ENCODE measurements at regions not wholly inside any gene's neighbourhood (a gene's known extent, or its start where the extent isn't known, plus 50 kb on each side); places are given as distances from the start of the nearest gene placed in this dataset.
"Not testable (repeated sequence)": the region's sequence is repeated elsewhere in the genome, so short reads cannot be mapped to it uniquely, and the experiment has no call there.

DNA sequence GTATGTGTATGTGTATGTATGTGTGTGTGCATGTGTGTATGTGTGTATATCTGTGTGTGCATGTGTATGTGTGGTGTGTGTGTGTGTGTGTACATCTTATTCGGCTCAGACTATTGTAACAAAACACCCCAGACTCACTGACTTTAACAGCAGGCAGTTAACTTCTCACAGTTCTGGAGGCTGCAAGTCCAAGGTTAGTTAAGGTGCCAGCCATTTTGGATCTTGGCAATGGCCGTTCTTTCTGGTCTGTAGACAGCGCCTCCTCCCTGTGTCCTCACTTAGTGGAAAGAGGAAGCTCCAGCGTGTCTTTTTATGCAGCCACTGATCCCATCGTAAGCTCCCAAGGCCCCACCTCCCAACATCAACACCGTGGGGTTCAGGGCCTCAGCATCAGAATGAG is 128.3 kb upstream of the THBS2 start:
- DNase-seq (ENCODE audit: low read depth) = no peak
- in situ Hi-C loops (cut with HindIII; ENCODE audit: low pct_unique_long_range_greater_than_20kb, low sequenced_read_pairs) = no loop called here

DNA sequence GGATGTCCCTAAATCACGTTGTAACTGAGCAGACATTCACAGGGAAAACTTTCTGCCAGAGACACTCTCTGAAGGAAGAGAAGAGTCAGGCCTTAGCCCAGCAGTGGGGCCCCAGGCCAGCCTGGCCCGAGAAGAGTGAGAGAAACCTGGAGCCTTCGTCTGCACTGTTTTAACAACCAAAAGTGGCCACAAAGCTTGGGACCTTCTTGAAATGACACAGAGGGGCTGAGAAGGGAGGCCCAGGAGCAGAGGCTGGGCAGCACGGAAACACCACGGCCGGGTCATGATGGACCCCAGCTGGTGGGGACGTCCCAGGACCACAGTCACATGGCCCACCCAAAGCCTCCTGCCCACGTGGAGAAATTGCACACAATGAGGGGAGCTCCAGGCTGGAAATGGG is 126.8 kb upstream of the THBS2 start:
- in situ Hi-C loops (cut with HindIII; ENCODE audit: low pct_unique_long_range_greater_than_20kb, low sequenced_read_pairs) = no loop called here

DNA sequence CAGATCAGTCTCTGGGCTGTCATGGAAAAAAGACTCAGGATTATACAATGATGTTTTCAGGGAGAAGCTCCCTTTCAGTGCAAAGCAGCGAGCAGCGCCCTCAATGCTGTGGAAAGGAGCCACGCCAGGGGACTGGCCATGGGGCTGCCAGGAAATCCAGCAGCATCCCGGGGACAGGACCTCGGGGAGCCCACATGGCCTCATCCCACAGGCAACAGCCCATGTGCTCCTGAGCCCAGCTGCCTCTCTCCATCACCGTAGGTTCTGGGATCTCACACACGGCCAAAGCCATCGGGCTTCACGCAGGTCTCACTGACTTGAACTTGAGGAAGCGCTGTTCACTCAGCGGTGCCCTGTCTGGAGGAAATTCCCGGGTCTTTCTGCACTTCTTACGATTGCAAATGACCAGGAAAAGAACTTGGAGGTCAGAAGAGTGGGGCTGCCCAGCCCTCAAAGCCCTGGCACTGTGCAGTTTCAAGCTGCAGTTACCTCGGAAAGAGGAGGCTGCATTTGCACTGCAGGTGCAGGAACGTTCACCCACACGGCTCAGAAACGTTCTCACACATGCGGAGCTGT is 125.9 kb upstream of the THBS2 start:
- DNase-seq (ENCODE audit: low read depth) = no peak
- in situ Hi-C loops (cut with HindIII; ENCODE audit: low pct_unique_long_range_greater_than_20kb, low sequenced_read_pairs) = no loop called here

More for the DNA sequence above, 126.8 kb upstream of the THBS2 start:
- no peak for DNase-seq (ENCODE audit: low read depth)

DNA sequence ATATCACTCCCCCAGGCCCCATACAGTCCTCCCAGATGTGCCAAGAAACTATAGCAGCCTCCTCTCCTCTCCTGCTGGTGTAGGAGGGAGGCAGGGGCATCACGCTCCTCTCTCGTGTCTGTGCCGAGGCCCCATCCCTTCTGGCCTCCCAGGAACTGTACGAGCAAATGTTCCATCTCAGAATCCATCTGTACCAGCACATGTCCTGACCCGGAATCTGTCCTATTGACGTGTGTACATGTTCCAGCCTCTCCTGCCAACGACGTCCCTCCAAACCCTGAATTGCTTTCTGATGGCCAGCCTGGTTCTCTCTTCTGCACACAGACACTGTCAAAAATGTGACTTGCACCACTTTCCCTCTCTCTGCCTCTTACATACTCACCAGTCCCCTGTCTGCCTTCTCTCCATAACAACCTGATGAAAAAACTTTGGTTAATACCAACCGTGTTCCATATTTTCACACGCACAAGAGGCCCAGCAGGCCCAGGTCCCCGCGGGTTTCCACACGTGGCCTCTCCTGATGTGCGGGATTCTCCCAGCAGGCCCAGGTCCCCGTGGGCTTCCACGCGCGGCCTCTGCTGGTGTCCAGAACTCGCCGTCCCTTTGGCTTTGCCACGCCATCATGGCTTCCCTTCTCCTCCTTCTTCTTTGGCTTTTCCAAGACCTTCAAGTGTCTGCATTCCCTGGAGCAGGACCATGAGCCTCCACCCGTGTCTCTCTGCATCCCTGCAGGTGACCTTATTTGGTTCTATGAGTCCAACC is 125.2 kb upstream of the THBS2 start:
- in situ Hi-C loops (cut with HindIII; ENCODE audit: low pct_unique_long_range_greater_than_20kb, low sequenced_read_pairs) = no loop called here
- no peak for DNase-seq (ENCODE audit: low read depth)

DNA sequence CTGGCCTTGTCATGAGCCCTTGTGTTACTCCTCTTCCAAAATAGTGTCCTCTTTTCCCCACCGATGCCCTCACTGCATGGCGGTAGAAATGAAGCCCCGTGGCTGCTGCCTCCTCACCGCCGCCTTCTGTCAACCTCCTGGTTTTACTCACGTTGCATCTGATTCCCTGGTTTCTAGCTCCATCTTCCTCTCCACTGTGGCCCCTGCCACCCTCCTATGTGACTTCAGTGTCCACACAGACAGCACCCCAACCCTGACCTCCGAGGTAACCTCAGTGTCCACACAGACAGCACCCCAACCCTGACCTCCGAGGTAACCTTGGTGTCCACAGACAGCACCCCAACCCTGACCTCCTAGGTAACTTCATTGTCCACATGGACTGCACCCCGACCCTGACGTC is 122.8 kb upstream of the THBS2 start:
- in situ Hi-C loops (cut with HindIII; ENCODE audit: low pct_unique_long_range_greater_than_20kb, low sequenced_read_pairs) = no loop called here

DNA sequence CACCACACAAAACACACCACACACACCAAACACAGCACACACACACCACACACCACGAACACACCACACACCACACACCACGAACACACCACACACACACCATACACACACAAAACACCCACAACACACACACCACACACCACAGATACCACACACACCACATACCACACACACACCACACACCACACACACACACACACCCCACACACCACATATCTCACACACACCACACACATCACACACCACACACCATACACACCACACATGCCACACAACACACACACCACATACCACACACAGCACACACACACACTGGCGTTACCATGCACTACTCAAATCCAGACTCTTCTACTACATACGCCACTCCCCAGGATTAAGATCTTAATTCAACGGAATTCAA is 118.9 kb upstream of the THBS2 start:
- in situ Hi-C loops (cut with HindIII; ENCODE audit: low pct_unique_long_range_greater_than_20kb, low sequenced_read_pairs) = no loop called here
- no peak for DNase-seq (ENCODE audit: low read depth)

More for the DNA sequence above, 122.8 kb upstream of the THBS2 start:
- DNase-seq (ENCODE audit: low read depth) = no peak

DNA sequence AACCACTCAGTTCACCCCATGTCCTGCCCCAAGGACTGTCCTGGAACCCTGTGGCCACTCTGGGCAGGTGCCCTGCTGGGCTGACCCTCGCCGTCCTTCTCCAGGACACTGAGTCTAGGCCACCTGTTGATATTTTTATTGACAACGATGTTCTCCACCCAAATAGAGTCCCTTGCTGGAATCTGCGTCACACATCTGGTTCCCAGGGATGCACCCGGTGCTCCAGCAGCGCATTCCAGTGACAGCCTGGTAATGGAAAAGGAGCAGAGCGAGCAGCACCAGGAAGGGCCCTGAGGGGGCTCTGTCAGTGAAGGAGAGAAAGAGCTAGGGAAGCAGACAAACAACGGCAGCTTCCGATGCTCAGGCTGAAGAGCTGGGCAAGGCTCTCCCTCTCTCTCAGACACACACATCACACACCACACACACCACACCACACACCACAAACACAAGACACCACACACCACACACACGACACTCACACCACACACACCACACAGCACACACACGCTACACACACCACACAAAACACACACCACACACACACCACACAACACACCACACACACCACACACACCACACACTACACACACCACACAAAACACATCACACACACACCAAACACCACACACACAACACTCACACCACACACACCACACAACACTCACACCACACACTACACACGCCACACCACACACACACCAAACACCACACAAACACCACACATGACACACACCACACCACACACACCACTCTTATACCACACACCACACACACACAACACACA is 117.9 kb upstream of the THBS2 start:
- peak; percentile 39 for DNase-seq (ENCODE audit: low read depth)
- in situ Hi-C loops (cut with HindIII; ENCODE audit: low pct_unique_long_range_greater_than_20kb, low sequenced_read_pairs) = no loop called here

DNA sequence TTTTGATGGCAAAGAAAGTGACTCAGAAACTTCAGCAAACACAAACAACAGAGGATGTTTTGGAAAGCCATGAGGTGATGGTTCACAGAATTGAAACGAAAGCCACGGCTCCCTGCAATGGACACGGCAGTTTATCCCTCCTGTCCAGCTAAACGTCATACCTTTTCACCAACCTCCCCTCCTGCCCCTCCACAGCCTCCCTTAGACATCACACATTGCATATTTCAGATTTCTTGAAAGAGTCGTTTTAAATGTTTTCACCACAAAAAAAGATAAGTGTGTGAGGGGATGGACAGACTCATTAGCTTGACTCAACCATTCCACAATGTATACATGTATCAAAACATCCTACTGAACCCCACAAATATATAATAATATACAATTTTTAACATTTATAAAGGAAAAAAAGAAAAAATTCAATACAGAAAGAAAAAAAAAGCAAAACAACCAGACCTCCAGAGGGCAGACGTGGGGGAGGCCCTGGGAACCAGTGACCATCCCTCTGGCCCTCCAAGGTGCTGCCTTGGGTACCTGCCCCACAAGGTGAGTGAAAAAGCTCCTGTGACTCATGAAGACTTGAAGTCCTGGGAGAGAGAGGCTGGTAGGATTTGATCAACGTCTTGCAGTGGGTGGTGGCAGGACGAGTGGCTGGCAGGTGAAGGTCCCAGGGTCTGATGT is 117.2 kb upstream of the THBS2 start:
- no peak for DNase-seq (ENCODE audit: low read depth)
- in situ Hi-C loops (cut with HindIII; ENCODE audit: low pct_unique_long_range_greater_than_20kb, low sequenced_read_pairs) = no loop called here

DNA sequence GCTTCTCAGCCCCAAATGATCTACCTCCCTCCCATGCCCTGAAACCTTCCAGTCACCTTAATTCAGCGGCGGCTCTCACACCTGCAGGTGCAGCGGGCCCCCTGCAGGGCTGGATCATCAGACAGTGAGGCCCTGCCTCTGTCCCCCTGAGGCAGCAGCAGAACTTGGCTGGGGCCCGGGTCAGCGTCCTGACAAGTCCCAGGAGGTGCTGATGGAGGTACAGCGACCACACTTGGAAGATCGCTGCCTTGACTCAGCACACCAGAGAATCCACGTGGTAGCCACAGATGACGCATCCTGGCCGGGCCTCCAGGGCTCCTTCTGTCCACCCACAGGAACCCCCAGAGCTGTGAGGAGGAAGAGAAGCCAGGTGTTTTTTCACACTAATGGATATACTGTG is 116.4 kb upstream of the THBS2 start:
- in situ Hi-C loops (cut with HindIII; ENCODE audit: low pct_unique_long_range_greater_than_20kb, low sequenced_read_pairs) = no loop called here
- no peak for DNase-seq (ENCODE audit: low read depth)

DNA sequence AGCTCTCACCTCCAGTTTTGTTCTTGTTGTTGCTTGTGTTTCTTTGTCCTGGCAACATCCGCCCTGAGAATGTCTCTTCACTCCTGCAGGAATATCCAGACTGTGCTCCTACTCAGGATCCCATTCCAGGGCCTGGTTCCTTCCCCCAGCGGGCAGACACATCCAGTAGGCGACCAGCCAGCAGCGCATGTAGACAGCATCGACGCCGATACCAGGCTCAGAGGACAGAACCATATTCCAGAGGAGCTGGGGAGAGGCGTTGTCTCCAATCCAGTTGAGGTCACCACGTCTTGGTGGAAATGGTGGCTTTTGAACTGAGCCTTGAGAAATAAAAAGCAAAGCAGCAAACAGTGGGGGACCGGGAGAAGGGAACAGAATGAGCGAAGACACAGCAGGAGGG is 114.6 kb upstream of the THBS2 start:
- DNase-seq (ENCODE audit: low read depth) = no peak
- in situ Hi-C loops (cut with HindIII; ENCODE audit: low pct_unique_long_range_greater_than_20kb, low sequenced_read_pairs) = no loop called here

DNA sequence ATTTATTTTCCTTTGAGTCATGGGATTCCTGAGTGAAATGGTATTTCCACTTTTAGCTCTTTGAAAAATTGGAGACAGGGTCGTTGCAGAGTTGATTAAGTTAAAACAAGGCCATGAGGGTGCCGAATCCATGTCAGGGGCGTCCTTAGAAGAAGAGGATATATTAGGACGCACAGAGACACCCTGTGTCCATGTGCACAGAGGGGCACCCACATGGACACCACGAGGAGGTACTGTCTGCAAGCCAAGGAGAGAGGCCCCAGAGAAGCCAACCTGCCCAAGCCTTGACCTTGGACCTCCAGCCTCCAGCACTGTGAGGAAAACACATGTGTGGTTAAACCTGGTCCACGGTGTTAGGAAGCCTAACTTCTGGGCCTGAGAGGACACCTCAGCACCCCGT is 113.9 kb upstream of the THBS2 start:
- DNase-seq (ENCODE audit: low read depth) = no peak
- in situ Hi-C loops (cut with HindIII; ENCODE audit: low pct_unique_long_range_greater_than_20kb, low sequenced_read_pairs) = no loop called here

DNA sequence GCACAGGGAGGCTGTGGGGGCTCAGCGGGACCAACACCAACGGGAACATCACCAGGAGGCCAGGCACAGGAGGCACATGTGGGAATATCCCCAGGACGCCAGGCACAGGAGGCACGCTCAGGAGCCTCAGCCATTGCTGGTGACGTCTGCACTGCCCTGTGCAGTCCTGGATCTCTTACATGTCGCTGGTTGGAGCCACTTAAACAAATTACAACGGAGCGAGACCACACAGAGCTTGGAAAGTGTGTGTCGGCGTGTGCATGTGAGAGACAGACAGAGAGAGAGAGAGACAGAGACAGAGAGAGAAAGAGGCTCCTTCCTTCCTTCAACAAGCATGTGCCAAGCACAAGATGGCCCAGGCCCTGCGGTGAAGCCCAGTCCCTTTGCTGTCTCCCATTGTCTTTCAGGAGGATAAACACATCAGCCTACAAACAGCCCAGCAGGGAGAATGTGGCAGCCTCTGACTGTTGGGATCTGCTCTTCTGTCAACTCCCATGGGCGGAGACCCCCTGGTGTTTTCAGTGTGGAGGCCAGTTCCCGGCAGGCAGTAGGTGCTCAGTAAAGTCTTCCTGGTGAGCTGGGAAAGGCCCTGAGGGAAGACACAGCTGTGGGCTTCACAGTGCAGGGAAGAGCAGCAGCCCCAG is 112.7 kb upstream of the THBS2 start:
- in situ Hi-C loops (cut with HindIII; ENCODE audit: low pct_unique_long_range_greater_than_20kb, low sequenced_read_pairs) = no loop called here

DNA sequence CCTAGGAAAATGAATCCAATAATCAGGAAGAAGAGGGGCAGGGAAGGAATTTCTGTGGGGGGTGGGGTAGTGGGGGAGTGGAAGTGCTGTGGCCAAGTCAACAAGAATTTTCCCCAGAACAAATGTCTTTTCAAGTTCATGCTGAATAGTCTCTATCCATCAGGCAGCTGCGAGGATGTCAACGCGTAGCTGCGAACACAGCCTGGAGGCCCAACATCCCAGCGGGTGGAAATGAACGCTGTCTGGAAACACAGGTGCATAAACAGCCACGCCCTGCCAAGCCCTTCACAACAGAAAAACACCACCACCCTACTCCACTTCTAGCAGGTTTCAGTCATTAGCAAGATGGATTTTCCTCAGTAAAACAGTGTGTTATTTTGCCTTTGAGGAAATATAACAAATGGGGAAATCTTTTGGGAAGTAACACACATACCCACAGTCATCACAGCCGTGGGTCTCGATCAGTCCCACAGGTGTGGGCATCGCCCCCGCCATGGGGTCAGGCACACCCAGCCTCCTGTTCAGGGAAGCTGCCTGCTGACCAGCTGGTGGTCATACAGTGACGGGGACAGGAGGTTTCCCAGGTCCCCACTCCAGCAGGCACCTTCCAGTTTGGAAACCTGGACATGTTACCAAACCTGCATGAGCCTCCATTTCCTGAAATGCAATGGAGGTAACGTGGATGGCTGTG is 112.1 kb upstream of the THBS2 start:
- no peak for DNase-seq (ENCODE audit: low read depth)
- in situ Hi-C loops (cut with HindIII; ENCODE audit: low pct_unique_long_range_greater_than_20kb, low sequenced_read_pairs) = no loop called here

More for the DNA sequence above, 112.7 kb upstream of the THBS2 start:
- DNase-seq (ENCODE audit: low read depth) = no peak

DNA sequence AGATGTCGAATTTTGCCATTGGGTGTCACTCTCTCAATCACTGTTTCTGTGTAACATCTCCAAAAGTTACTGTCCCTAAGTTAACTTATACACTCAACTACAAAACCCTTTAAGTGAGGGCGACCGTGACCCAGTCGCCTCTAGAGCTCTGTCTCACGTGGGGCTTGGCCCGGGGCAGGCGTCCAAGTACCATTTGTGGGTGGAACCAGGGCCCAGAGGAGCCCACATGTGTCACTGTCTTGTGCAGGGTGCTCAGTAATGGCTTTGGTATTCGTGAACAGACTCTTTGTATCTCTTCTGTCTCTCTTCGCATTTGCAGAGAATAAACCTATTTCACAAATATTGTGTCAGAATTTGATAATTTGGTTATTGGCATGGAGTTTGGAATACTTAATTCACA is 109.9 kb upstream of the THBS2 start:
- in situ Hi-C loops (cut with HindIII; ENCODE audit: low pct_unique_long_range_greater_than_20kb, low sequenced_read_pairs) = no loop called here
- DNase-seq (ENCODE audit: low read depth) = no peak

DNA sequence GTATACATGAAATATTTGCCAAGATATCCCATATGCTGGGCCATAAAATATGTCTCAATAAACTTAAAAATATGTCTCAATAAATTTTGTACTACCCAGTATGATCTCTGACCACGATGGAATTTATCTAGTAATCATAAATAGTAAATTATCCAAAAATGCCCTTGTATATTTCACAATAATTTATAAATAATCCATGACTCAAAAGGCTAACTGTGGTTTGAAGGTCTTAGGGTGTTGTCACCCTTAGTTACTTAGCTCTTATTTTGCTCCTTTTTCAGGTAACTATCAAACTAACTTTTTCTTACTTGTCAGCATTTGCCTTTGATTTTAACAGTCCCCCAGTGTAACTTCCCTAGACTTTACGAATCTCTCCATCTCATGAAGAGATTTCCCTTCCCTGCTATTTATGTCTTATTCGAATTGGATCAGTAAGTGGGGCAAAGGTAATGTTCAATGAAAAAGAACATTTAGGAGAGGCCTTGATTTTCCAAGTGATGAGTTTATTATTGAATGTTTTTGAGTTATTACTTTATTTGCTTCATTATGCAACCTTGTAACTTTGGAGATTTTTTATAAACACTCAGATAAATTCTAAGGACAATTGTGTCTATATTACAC is 109.0 kb upstream of the THBS2 start:
- DNase-seq (ENCODE audit: low read depth) = no peak
- in situ Hi-C loops (cut with HindIII; ENCODE audit: low pct_unique_long_range_greater_than_20kb, low sequenced_read_pairs) = no loop called here

DNA sequence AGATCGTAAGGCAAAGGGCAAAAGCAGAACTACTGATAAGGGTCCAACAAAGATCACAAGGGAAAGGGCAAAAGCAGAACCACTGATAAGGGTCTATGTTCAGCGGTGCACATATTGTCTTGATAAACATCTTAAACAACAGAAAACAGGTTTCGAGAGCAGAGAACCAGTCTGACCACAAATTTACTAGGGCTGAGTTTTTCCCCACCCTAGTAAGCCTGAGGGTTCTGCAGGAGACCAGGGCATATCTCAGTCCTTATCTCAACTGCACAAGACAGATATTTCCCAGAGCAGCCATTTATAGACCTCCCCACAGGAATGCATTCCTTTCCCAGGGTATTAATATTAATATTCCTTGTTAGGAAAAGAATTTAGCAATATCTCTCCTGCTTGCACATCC is 101.4 kb upstream of the THBS2 start:
- DNase-seq (ENCODE audit: low read depth); in situ Hi-C loops (cut with HindIII; ENCODE audit: low pct_unique_long_range_greater_than_20kb, low sequenced_read_pairs): not testable (repeated sequence)

DNA sequence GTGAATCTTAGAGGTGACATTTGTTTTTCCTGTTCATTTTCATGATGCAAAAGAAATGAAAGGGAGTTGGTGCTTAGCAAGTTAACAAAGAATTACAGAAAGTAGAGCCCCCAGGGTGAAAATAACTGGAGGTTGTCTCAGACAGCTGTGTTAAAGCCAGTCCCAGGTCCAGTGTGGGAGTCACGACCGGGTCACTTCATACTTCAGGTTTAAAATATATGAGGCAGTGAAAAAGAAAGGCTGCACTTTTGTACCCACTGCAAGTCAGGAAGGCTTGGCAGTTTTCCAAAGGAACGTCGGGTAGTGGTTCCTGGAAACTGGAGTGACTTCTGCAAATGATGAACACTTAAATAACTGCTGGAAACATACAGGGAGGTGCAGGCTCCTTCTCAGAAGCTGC is 91.5 kb upstream of the THBS2 start:
- no peak for DNase-seq (ENCODE audit: low read depth)
- in situ Hi-C loops (cut with HindIII; ENCODE audit: low pct_unique_long_range_greater_than_20kb, low sequenced_read_pairs) = no loop called here

DNA sequence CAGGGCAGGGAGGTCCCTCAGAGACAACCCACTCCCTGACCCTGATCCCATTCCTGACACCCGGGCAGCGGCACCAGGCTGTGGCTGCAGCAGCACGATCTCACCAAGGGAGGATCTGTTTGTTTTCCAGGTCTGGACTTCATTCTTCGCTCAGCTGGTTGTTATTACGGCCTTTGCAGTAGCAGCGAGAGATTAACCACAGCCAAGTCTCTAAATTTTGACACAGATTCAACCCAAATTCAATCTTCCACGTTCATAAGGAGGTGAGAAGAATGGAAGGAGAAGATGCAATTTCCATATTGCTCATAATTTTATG is 91.1 kb upstream of the THBS2 start:
- in situ Hi-C loops (cut with HindIII; ENCODE audit: low pct_unique_long_range_greater_than_20kb, low sequenced_read_pairs) = no loop called here
- DNase-seq (ENCODE audit: low read depth) = no peak

Data from Caki2 (cell line).